ENCODE measurements at regions not wholly inside any gene's neighbourhood (a gene's known extent, or its start where the extent isn't known, plus 50 kb on each side); places are given as distances from the start of the nearest gene placed in this dataset.

DNA sequence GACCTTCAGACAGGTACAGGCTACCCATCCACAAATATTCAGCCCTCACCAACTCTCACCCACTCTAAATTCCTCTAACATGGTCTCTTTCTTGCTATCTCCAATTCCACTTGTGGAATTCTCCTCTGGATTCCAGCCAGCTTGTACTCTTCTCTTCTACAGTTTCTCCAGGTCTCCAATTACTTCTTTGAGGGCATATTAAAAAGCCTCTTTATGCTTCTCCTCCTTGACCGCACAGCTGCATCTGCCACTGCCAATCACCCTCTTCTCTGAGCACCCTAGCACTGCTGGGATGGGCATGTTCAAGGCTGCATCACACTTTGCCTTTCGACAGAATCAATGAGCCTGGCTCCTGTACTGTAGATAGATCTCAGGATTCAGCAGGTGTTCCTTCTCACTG, 101.5 kb upstream of the ANKRD1 start:
- no peaks in the 10 kb centered on the region for H3F3A ChIP-seq (ENCODE audit: insufficient read depth, low read depth)
- H3K27me3 ChIP-seq (ENCODE audit: insufficient read depth, low read depth) = no peaks in the 10 kb centered on the region
- no peak for TF ChIP-seq EZH2 (IDR thresholded peaks at IDR 0.05; ENCODE audit: low read depth)
- TF ChIP-seq, protein P1, sequence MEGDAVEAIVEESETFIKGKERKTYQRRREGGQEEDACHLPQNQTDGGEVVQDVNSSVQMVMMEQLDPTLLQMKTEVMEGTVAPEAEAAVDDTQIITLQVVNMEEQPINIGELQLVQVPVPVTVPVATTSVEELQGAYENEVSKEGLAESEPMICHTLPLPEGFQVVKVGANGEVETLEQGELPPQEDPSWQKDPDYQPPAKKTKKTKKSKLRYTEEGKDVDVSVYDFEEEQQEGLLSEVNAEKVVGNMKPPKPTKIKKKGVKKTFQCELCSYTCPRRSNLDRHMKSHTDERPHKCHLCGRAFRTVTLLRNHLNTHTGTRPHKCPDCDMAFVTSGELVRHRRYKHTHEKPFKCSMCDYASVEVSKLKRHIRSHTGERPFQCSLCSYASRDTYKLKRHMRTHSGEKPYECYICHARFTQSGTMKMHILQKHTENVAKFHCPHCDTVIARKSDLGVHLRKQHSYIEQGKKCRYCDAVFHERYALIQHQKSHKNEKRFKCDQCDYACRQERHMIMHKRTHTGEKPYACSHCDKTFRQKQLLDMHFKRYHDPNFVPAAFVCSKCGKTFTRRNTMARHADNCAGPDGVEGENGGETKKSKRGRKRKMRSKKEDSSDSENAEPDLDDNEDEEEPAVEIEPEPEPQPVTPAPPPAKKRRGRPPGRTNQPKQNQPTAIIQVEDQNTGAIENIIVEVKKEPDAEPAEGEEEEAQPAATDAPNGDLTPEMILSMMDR (conservative IDR thresholded peaks at IDR 0.05) = no peak
- DNase-seq = no peak
- H3K4me1 ChIP-seq (replicated peaks; ENCODE audit: insufficient read depth) = no peaks in the 10 kb centered on the region
- no peak overlapping the region for H3K4me3 ChIP-seq
- H3K36me3 ChIP-seq (ENCODE audit: low read depth) = no peaks in the 10 kb centered on the region
- no peaks in the 10 kb centered on the region for H3K79me2 ChIP-seq (ENCODE audit: low read depth)
- intact Hi-C loops (cut with micrococcal nuclease; ENCODE audit: unreplicated experiment) = no loop called here
- no peaks in the 10 kb centered on the region for H3K9me2 ChIP-seq (ENCODE audit: insufficient read depth)
- BruUV-seq (replicated peaks) = no TSS peak
- no peak overlapping the region for H2AFZ ChIP-seq
- ChIA-PET POLR2A (ENCODE audit: unreplicated experiment) (no interaction called here), CTCF (no interaction called here)
- H3K4me2 ChIP-seq = no peak overlapping the region
- no peaks in the 10 kb centered on the region for H3K9me3 ChIP-seq (ENCODE audit: insufficient read depth, low read depth)
- H4K20me1 ChIP-seq (ENCODE audit: insufficient read depth) = no peaks in the 10 kb centered on the region
- H3K27ac ChIP-seq = no peak overlapping the region

DNA sequence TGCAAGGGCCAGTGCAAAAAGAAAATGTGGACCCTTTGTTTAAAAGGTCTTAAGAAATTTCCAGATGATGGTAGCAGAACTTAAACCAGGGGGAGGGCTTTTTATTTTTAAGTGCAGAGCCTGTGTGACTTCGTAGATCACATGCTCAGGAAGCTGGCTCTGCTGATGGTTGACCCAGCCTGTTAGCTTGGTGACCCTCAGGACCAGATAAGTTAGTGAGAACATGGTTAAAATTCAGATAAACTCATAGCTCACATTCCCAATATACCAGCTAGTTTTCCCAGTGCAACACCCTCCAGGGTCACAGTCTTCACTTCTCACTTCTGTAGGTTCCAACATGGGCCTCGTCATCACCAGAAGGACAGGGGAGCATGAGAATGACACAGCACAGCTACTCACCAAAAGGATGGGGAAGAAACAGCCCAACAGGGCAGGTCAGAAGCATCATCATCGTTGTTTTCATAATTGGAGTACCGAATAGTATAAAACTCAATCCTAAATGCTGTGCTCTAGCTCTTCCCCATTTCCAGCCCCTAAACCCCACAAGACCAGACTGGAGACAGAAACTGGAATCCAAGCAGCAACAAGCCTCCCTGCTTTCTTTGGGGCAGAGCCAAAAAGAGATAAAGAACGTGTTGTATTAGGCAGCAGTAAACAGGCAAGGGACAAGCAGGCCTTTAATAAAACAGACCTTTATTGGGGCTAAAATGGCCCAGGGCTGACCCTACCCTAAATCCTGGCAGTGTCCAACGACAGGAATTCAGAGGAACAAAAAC, 102.2 kb upstream of the ANKRD1 start:
- no peak for TF ChIP-seq EZH2 (IDR thresholded peaks at IDR 0.05; ENCODE audit: low read depth)
- TF ChIP-seq, protein P1 (conservative IDR thresholded peaks at IDR 0.05) = no peak
- Histone ChIP-seq H4K20me1 (ENCODE audit: insufficient read depth) (no peaks in the 10 kb centered on the region), H3K4me3 (no peak overlapping the region), H3K27ac (no peak overlapping the region), H2AFZ (no peak overlapping the region), H3K27me3 (ENCODE audit: insufficient read depth, low read depth) (no peaks in the 10 kb centered on the region), H3K4me2 (no peak overlapping the region), H3F3A (ENCODE audit: insufficient read depth, low read depth) (no peaks in the 10 kb centered on the region), H3K36me3 (ENCODE audit: low read depth) (no peaks in the 10 kb centered on the region), H3K9me3 (ENCODE audit: insufficient read depth, low read depth) (no peaks in the 10 kb centered on the region), H3K9me2 (ENCODE audit: insufficient read depth) (no peaks in the 10 kb centered on the region), H3K79me2 (ENCODE audit: low read depth) (no peaks in the 10 kb centered on the region), H3K4me1 (replicated peaks; ENCODE audit: insufficient read depth) (no peaks in the 10 kb centered on the region)
- CTCF ChIA-PET = no interaction called here
- intact Hi-C loops (cut with micrococcal nuclease; ENCODE audit: unreplicated experiment) = no loop called here
- POLR2A ChIA-PET (ENCODE audit: unreplicated experiment) = no interaction called here
- no TSS peak for BruUV-seq (replicated peaks)
- DNase-seq = no peak

DNA sequence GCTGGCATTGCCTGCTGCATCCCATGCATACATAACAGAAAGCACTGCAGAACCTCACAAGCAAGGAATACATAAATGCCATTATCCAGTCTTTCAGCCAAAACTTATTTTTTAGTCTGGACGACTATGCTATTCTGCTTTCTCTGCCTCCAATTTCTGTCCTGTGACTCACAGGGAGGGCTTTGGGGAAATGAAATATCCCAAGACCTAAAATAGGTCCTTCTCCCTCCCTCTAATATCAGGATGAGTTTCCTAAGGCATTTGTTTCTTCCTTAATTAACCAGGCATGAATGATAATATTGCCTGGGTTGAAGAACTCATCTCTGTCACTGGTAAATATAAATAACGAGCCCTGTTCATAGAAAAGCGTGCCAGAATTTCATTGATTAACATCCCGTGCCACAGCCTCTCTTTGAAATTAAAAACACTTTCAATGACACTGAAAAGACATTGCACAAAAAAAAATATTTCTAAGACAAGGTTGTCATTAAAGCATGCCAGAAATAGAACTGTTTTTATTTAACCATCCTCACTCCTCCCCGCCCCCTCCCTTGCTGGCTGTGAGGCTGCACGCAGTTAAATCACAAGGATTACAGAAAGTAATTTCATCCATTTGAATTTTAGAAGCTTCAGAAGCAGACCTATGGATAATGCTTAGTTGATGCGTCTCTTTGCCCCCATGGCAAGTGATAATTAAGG, 103.0 kb upstream of the ANKRD1 start:
- Histone ChIP-seq H3K79me2 (ENCODE audit: low read depth) (no peaks in the 10 kb centered on the region), H3K4me2 (no peak overlapping the region), H3K9me2 (ENCODE audit: insufficient read depth) (no peaks in the 10 kb centered on the region), H3K36me3 (ENCODE audit: low read depth) (no peaks in the 10 kb centered on the region), H2AFZ (no peak overlapping the region), H4K20me1 (ENCODE audit: insufficient read depth) (no peaks in the 10 kb centered on the region), H3K4me1 (replicated peaks; ENCODE audit: insufficient read depth) (no peaks in the 10 kb centered on the region), H3K4me3 (no peak overlapping the region), H3F3A (ENCODE audit: insufficient read depth, low read depth) (no peaks in the 10 kb centered on the region), H3K27me3 (ENCODE audit: insufficient read depth, low read depth) (no peaks in the 10 kb centered on the region), H3K9me3 (ENCODE audit: insufficient read depth, low read depth) (no peaks in the 10 kb centered on the region), H3K27ac (no peak overlapping the region)
- CTCF ChIA-PET = interaction anchor here (0.6 kb wide), 1 partner anchor 151 kb away, joined by 4 read pairs; no protein-coding TSS in a partner anchor
- POLR2A ChIA-PET (ENCODE audit: unreplicated experiment) = no interaction called here
- BruUV-seq (replicated peaks) = no TSS peak
- DNase-seq = no peak
- TF ChIP-seq, protein P1 (conservative IDR thresholded peaks at IDR 0.05) = no peak
- no peak for TF ChIP-seq EZH2 (IDR thresholded peaks at IDR 0.05; ENCODE audit: low read depth)
- intact Hi-C loops (cut with micrococcal nuclease; ENCODE audit: unreplicated experiment) = no loop called here

Data from PC-9 (cell line).